ENCODE measurements at regions not wholly inside any gene's neighbourhood (a gene's known extent, or its start where the extent isn't known, plus 50 kb on each side); places are given as distances from the start of the nearest gene placed in this dataset.

GRCh38 chr11:90874281-90874680 is 651.4 kb upstream of the CHORDC1 start:
- ChIA-PET CTCF (no interaction called here), POLR2A (ENCODE audit: unreplicated experiment) (no interaction called here)
- H3K4me2 ChIP-seq (ENCODE audit: low read length), result no peak overlapping the region
- no peak for ATAC-seq
- no peak overlapping the region for H3K27ac ChIP-seq (ENCODE audit: low read length)
- H3K4me3 ChIP-seq (ENCODE audit: low read length), result no peak overlapping the region
- TF ChIP-seq EZH2phosphoT487 (IDR thresholded peaks at IDR 0.05; ENCODE audit: borderline replicate concordance, low read length), result no peak
- no peak for TF ChIP-seq EZH2 (IDR thresholded peaks at IDR 0.05; ENCODE audit: low read length, unreplicated experiment)
- no peak for TF ChIP-seq CTCF (conservative IDR thresholded peaks at IDR 0.05; ENCODE audit: low read depth, low read length)
- no peaks in the 10 kb centered on the region for H3F3A ChIP-seq (ENCODE audit: low read length, unreplicated experiment)
- H3K27me3 ChIP-seq (ENCODE audit: low read length), result no peaks in the 10 kb centered on the region
- intact Hi-C loops (cut with micrococcal nuclease), result no loop called here
- H4K20me1 ChIP-seq (ENCODE audit: low read length), result no peaks in the 10 kb centered on the region
- no peaks in the 10 kb centered on the region for H3K36me3 ChIP-seq (ENCODE audit: low read depth, low read length)
- H3K9ac ChIP-seq (ENCODE audit: low read length), result no peak overlapping the region
- H3K4me1 ChIP-seq (ENCODE audit: insufficient read depth, low read length), result peaks cover 5% of the 10 kb centered on the region
- H2AFZ ChIP-seq (ENCODE audit: low read length), result no peak overlapping the region
- peak; percentile 69 for DNase-seq
- 0 out of 2 replicates have a peak, but pooled peaks cover 3% of the 10 kb centered on the region for H3K9me2 ChIP-seq (replicated peaks; ENCODE audit: low read length)
- no peaks in the 10 kb centered on the region for H3K79me2 ChIP-seq (ENCODE audit: low read length)
- BruUV-seq (replicated peaks), result no TSS peak
- H3K9me3 ChIP-seq (ENCODE audit: low read length), result no peaks in the 10 kb centered on the region

- ATAC-seq, result no peak
- POLR2A ChIA-PET (ENCODE audit: unreplicated experiment), result no interaction called here
These were observed 644.6 kb upstream of the CHORDC1 start for GRCh38 chr11:90867416-90867815.

More at GRCh38 chr11:90867416-90867815, 644.6 kb upstream of the CHORDC1 start:
- TF ChIP-seq EZH2 (IDR thresholded peaks at IDR 0.05; ENCODE audit: low read length, unreplicated experiment) (no peak), EZH2phosphoT487 (IDR thresholded peaks at IDR 0.05; ENCODE audit: borderline replicate concordance, low read length) (no peak), CTCF (conservative IDR thresholded peaks at IDR 0.05; ENCODE audit: low read depth, low read length) (no peak)
- no peaks in the 10 kb centered on the region for H3K27me3 ChIP-seq (ENCODE audit: low read length)
- no peaks in the 10 kb centered on the region for H3K36me3 ChIP-seq (ENCODE audit: low read depth, low read length)
- CTCF ChIA-PET, result no interaction called here
- no peak overlapping the region for H3K4me2 ChIP-seq (ENCODE audit: low read length)
- H4K20me1 ChIP-seq (ENCODE audit: low read length), result no peaks in the 10 kb centered on the region
- no peaks in the 10 kb centered on the region for H3K9me2 ChIP-seq (replicated peaks; ENCODE audit: low read length)
- intact Hi-C loops (cut with micrococcal nuclease), result no loop called here
- H3K9ac ChIP-seq (ENCODE audit: low read length), result no peak overlapping the region
- DNase-seq, result no peak
- H3K4me3 ChIP-seq (ENCODE audit: low read length), result no peak overlapping the region
- no peak overlapping the region for H3K27ac ChIP-seq (ENCODE audit: low read length)
- H3K9me3 ChIP-seq (ENCODE audit: low read length), result no peaks in the 10 kb centered on the region; the same call in 1 of the 2 replicates
- no peaks in the 10 kb centered on the region for H3F3A ChIP-seq (ENCODE audit: low read length, unreplicated experiment)
- BruUV-seq (replicated peaks), result no TSS peak
- H3K79me2 ChIP-seq (ENCODE audit: low read length), result no peaks in the 10 kb centered on the region
- H2AFZ ChIP-seq (ENCODE audit: low read length), result no peak overlapping the region
- no peaks in the 10 kb centered on the region for H3K4me1 ChIP-seq (ENCODE audit: insufficient read depth, low read length)
